Osteocyte (in vitro differentiated cells): ENCODE measurements at regions not wholly inside any gene's neighbourhood (a gene's known extent, or its start where the extent isn't known, plus 50 kb on each side); places are given as distances from the start of the nearest gene placed in this dataset.

ENCODE experiments used
- DNase-seq: peaks from one replicate; pipeline ENCODE4 v3.0.0; 2021; ENCODE audit warnings: mixed read lengths; ENCODE audit not compliant: unreplicated experiment; ENCODE audit errors: extremely low spot score
- H3K27ac Mint-ChIP-seq: one replicate; pipeline ENCODE4 v1.8.0; 2021; ENCODE audit warnings: mild to moderate bottlenecking, mixed read lengths; ENCODE audit not compliant: unreplicated experiment
- H3K27me3 Mint-ChIP-seq: one replicate; pipeline ENCODE4 v1.8.0; 2021; ENCODE audit warnings: mixed read lengths; ENCODE audit not compliant: unreplicated experiment
- H3K36me3 Mint-ChIP-seq: one replicate; pipeline ENCODE4 v1.8.0; 2021; ENCODE audit warnings: mixed read lengths; ENCODE audit not compliant: unreplicated experiment
- H3K4me1 Mint-ChIP-seq: one replicate; pipeline ENCODE4 v1.8.0; 2021; ENCODE audit warnings: mixed read lengths; ENCODE audit not compliant: unreplicated experiment
- H3K4me3 Mint-ChIP-seq: one replicate; pipeline ENCODE4 v1.8.0; 2021; ENCODE audit warnings: mild to moderate bottlenecking, moderate library complexity, mixed read lengths; ENCODE audit not compliant: unreplicated experiment
- H3K9me3 Mint-ChIP-seq: one replicate; pipeline ENCODE4 v1.8.0; 2021; ENCODE audit warnings: mixed read lengths; ENCODE audit not compliant: unreplicated experiment
- TF ChIP-seq, protein P1 (sequence below): fragments of 200-600 bp; sonication (generic); IDR thresholded peaks from 2 replicates; pipeline ENCODE4 v1.5.0; 2021; ENCODE audit warnings: antibody characterized with exemption, mild to moderate bottlenecking, moderate library complexity

DNA sequence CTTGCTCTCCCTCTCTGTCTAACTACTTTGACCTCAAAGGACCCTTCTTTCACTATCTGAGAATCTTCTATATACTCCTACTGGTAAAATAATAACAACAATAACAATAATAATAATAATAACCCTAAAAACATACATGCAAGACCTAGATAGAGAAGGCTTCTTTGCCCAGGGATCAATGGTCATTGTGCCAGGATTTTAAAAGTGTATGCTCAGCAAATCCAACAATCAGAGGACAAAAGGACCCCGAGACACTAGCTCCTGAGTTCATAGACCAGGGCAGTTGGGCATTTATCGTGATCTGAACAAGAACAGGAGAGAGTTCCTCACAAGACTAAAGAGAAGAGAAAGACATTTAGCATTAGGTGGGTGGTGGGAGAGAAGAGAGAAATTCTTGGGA, 358.5 kb downstream of the DAD1 start:
- DNase-seq: no peak
- no peak overlapping the region for H3K27ac Mint-ChIP-seq
- peaks cover 28% of the 10 kb centered on the region for H3K4me1 Mint-ChIP-seq
- no peaks in the 10 kb centered on the region for H3K27me3 Mint-ChIP-seq
- H3K9me3 Mint-ChIP-seq: peaks cover 8% of the 10 kb centered on the region
- TF ChIP-seq, protein P1, sequence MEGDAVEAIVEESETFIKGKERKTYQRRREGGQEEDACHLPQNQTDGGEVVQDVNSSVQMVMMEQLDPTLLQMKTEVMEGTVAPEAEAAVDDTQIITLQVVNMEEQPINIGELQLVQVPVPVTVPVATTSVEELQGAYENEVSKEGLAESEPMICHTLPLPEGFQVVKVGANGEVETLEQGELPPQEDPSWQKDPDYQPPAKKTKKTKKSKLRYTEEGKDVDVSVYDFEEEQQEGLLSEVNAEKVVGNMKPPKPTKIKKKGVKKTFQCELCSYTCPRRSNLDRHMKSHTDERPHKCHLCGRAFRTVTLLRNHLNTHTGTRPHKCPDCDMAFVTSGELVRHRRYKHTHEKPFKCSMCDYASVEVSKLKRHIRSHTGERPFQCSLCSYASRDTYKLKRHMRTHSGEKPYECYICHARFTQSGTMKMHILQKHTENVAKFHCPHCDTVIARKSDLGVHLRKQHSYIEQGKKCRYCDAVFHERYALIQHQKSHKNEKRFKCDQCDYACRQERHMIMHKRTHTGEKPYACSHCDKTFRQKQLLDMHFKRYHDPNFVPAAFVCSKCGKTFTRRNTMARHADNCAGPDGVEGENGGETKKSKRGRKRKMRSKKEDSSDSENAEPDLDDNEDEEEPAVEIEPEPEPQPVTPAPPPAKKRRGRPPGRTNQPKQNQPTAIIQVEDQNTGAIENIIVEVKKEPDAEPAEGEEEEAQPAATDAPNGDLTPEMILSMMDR: no peak
- no peaks in the 10 kb centered on the region for H3K36me3 Mint-ChIP-seq
- no peak overlapping the region for H3K4me3 Mint-ChIP-seq

DNA sequence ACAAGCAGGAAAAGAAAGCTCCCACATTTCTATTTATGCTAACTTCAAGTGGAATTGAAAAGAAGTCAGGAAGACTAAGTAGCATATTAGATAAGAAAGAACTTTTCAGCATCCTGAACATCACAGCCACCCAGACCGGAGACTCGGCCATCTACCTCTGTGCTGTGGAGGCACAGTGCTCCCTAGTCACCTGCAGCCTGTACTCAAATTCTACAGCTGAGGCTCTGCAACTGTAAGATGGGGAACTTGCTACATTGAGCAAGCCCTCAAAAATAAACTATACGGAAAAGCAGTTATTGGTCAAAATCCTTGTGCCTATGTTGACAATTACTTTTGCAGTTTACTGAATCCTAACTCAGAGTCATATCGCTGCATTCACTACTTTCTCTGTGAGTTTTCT, 361.9 kb downstream of the DAD1 start:
- no peaks in the 10 kb centered on the region for H3K9me3 Mint-ChIP-seq
- H3K27me3 Mint-ChIP-seq: no peaks in the 10 kb centered on the region
- DNase-seq: no peak
- no peak overlapping the region for H3K4me3 Mint-ChIP-seq
- TF ChIP-seq, protein P1: no peak
- H3K27ac Mint-ChIP-seq: no peak overlapping the region
- peaks cover 29% of the 10 kb centered on the region for H3K4me1 Mint-ChIP-seq
- H3K36me3 Mint-ChIP-seq: no peaks in the 10 kb centered on the region

GRCh38 chr14:22226381-22226780, 362.6 kb downstream of the DAD1 start:
- Mint-ChIP-seq H3K9me3 (no peaks in the 10 kb centered on the region), H3K27me3 (no peaks in the 10 kb centered on the region), H3K4me3 (no peak overlapping the region), H3K27ac (peak overlapping the region; percentile 82), H3K36me3 (no peaks in the 10 kb centered on the region), H3K4me1 (peaks cover 29% of the 10 kb centered on the region)
- TF ChIP-seq, protein P1: peak; percentile 57
- no peak for DNase-seq

DNA sequence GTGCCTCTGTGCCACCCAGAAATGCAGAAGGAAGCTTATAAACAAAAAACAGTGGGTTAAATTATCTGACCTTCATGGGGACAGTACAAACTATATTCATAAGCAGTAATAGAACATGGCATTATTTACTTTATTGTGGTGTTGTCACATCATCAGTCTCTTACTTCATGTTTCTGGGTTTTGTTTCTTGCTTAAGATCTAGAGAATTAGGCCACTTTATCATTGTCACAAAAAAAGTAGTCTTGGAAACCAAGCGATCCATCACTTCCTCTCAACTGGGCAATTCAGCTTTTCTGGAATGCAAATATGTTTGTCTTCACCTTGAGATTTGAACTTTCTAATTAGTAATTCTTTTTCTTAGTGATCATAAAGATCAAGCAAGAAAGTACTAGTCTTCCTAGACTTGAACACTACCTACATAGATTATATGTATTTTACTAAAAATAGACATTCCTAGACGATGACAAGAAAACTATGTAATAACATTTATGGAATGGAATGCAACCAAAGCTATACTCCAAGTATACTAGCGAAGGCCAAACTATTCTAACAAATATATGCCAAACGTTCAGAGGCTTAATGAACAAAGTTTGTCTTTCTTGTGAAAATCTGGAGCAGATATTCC, 363.4 kb downstream of the DAD1 start:
- Mint-ChIP-seq H3K27ac (peak overlapping the region; percentile 82), H3K36me3 (no peaks in the 10 kb centered on the region), H3K27me3 (no peaks in the 10 kb centered on the region), H3K4me1 (peaks cover 29% of the 10 kb centered on the region), H3K4me3 (no peak overlapping the region), H3K9me3 (no peaks in the 10 kb centered on the region)
- no peak for DNase-seq
- TF ChIP-seq, protein P1: no peak

- no peak for DNase-seq
Measured at GRCh38 chr14:22221508-22221907, 367.5 kb downstream of the DAD1 start.

More at GRCh38 chr14:22221508-22221907, 367.5 kb downstream of the DAD1 start:
- Mint-ChIP-seq H3K4me3 (no peak overlapping the region), H3K27me3 (no peaks in the 10 kb centered on the region), H3K9me3 (no peaks in the 10 kb centered on the region), H3K36me3 (no peaks in the 10 kb centered on the region), H3K27ac (no peak overlapping the region), H3K4me1 (peaks cover 20% of the 10 kb centered on the region)
- TF ChIP-seq, protein P1: peak; percentile 58
